ENCODE measurements at regions not wholly inside any gene's neighbourhood (a gene's known extent, or its start where the extent isn't known, plus 50 kb on each side); places are given as distances from the start of the nearest gene placed in this dataset.

DNA sequence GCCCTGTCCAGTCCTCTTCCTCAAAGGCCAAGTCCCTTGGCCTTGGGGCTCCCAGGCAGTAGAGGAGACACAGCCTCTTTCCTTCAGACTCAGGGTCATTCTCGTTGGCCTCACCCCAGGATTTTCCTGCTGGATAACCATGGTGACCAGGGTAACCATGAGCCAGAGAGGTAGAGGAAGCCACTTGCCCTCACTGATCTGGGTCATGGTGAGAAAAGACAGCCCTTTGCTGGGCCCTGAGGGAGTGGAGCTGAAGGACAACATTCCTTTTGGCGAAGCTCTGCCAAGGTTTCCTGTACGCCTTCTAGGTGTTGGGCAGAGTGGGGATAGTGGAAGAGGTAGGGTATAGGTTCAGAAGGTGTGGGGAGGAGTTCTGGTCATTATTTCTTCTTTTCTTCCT is 53.1 kb upstream of the WNT4 start:
- TF ChIP-seq, protein P1, sequence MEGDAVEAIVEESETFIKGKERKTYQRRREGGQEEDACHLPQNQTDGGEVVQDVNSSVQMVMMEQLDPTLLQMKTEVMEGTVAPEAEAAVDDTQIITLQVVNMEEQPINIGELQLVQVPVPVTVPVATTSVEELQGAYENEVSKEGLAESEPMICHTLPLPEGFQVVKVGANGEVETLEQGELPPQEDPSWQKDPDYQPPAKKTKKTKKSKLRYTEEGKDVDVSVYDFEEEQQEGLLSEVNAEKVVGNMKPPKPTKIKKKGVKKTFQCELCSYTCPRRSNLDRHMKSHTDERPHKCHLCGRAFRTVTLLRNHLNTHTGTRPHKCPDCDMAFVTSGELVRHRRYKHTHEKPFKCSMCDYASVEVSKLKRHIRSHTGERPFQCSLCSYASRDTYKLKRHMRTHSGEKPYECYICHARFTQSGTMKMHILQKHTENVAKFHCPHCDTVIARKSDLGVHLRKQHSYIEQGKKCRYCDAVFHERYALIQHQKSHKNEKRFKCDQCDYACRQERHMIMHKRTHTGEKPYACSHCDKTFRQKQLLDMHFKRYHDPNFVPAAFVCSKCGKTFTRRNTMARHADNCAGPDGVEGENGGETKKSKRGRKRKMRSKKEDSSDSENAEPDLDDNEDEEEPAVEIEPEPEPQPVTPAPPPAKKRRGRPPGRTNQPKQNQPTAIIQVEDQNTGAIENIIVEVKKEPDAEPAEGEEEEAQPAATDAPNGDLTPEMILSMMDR (IDR thresholded peaks at IDR 0.05) = no peak
- no peak for TF ChIP-seq ZFX (IDR thresholded peaks at IDR 0.05; ENCODE audit: borderline replicate concordance)
- no peak overlapping the region for H3K27ac ChIP-seq

DNA sequence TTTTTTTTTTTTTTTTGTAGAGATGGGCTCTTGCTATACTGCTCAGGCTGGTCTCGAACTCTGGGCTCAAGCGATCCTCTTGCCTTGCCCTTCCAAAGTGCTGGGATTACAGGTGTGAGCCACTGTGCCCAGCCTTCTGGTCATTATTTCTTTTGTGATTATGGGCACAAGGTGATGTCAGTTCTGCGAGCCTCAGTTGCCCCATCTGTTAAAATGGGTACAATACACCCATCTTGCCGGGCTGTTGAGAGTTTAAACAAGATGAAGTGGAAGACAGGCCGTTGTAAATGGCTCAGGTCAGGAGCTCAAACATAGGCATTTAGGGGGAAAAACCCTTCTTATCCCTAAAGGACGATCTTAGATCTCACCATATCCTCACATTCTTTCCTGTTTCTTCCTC is 53.7 kb upstream of the WNT4 start:
- H3K27ac ChIP-seq = no peak overlapping the region
- TF ChIP-seq, protein P1 (IDR thresholded peaks at IDR 0.05) = no peak
- TF ChIP-seq ZFX (IDR thresholded peaks at IDR 0.05; ENCODE audit: borderline replicate concordance) = no peak

DNA sequence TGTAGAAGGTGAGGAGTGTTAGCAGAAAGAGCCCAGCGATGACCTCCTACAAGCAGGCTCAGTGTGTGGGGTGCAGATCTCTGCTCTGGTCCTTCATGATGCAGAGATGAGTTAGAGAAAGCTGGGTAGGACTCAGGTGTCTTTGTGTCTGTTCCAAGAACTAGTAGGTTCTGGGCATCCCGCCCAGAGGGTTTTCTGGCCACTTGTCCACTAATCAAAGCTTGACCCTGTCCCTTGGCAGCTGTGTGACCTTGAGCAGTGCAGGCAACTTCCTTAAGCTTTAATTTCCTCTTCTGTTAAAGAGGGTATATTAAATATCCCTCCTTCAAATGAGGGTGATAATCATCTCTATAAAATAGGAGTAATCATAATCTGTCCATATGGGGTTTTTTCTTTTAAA is 54.7 kb upstream of the WNT4 start:
- no peak for TF ChIP-seq ZFX (IDR thresholded peaks at IDR 0.05; ENCODE audit: borderline replicate concordance)
- TF ChIP-seq, protein P1 (IDR thresholded peaks at IDR 0.05) = no peak
- no peak overlapping the region for H3K27ac ChIP-seq

DNA sequence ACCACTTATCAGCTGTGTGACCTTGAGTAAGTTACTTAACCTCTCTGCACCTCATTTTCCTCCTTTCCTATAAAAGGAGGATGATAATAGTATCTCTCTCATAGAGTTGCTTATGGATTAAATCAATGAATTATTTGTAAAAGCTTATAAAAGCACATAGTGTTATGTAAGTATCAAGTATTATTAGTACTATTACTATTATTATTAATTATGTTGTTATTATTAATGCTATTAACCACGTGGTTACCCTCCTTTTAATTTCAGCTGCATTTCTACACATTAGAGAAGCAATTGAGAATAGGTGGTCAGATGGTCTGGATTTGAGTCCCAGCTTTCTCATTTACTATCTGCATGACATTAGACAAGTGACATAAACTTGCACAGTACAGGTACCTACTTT is 58.1 kb upstream of the WNT4 start:
- no peak overlapping the region for H3K27ac ChIP-seq
- TF ChIP-seq, protein P1 (IDR thresholded peaks at IDR 0.05) = no peak
- no peak for TF ChIP-seq ZFX (IDR thresholded peaks at IDR 0.05; ENCODE audit: borderline replicate concordance)

DNA sequence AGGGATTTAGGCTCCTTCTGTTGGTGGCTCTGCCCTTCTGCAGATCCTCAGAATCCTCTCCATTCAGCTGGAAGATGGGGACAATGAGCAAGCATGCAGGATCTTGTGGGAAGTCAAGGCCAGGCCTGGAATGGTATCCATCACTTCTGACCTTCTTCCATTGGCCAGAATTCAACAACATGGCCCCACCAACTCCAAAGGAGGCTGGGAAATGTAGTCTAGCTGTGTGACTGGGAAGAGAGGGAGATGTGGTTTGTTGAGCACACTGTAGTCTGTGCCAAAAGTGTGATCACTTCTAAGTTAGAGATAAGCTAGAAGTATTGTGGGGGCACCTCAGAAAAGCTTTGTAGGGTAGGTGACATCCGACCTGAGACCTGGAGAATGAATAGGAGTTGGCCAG is 60.4 kb upstream of the WNT4 start:
- no peak for TF ChIP-seq ZFX (IDR thresholded peaks at IDR 0.05; ENCODE audit: borderline replicate concordance)
- TF ChIP-seq, protein P1 (IDR thresholded peaks at IDR 0.05) = no peak
- H3K27ac ChIP-seq = no peak overlapping the region

DNA sequence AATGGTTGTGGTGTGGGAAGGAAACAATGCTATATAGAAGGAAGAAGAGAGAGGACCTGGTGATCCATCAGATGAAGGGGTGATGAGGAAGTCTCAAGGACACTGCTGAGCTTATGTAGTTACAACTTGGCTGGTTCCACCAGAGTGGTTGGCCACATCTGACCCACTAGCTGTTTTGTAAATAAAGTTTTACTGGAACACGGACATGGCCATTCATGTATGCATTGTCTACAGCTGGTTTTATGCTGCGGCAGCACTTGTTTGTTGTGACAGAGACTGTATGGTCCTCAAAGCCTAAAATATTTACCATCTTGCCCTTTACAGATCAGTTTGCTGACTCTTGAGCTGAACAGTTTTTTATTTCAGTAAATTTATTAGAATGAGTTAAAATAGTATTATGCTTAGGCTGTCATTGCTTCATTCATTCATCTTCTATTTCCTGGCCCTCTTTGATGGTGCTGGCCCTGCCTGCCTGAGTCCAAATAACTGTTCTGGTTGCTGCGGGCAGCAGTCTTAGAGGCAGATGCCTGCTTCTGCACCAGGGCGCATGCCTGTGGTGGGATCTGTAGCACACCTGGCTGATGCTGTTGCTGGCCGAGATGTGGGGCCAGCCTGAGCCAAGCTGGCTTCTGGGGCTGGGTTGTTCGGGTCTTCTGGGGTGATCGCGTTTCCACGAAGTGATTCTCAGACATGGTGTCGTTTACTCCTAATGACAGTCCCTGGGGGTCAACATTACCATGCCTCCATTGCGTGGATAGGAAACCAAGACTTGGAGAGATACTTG is 61.4 kb upstream of the WNT4 start:
- TF ChIP-seq, protein P1 (IDR thresholded peaks at IDR 0.05) = no peak
- no peak for TF ChIP-seq ZFX (IDR thresholded peaks at IDR 0.05; ENCODE audit: borderline replicate concordance)
- no peak overlapping the region for H3K27ac ChIP-seq
